Uterus (tissue), 2 donors: ENCODE measurements at regions not wholly inside any gene's neighbourhood (a gene's known extent, or its start where the extent isn't known, plus 50 kb on each side); places are given as distances from the start of the nearest gene placed in this dataset.

ENCODE experiments used
- CTCF ChIP-seq, 4 experiments: fragments of 200-600 bp in 2 of 4; fragments of 450-650 bp in 2 of 4; sonication (generic) in 2 of 4; IDR thresholded peaks; one replicate each; pipeline ENCODE4 v1.5.1; 2016 to 2019; ENCODE audit warnings: antibody characterized with exemption in 4 of 4, mild to moderate bottlenecking in 2 of 4, moderate library complexity in 1 of 4
- POLR2A ChIP-seq, 2 donors: fragments of 450-650 bp; IDR thresholded peaks; one replicate each; pipeline ENCODE4 v1.6.1; 2016; ENCODE audit warnings: antibody characterized with exemption in 2 of 2, mild to moderate bottlenecking in 1 of 2, moderate library complexity in 1 of 2

GRCh38 chr1:30507016-30507312, 216.4 kb downstream of the MATN1 start:
- TF ChIP-seq POLR2A (IDR thresholded peaks at IDR 0.05) (no peak), CTCF (IDR thresholded peaks at IDR 0.05) (no peak)
